HepG2 (cell line): ENCODE measurements at regions not wholly inside any gene's neighbourhood (a gene's known extent, or its start where the extent isn't known, plus 50 kb on each side); places are given as distances from the start of the nearest gene placed in this dataset.

Experiments used
- ATAC-seq: fragments of 200-7000 bp; cut with Tn5 transposase; 3 replicates; pipeline ENCODE4 v1.9.1; 2020; ENCODE audit warnings: mild to moderate bottlenecking, moderate library complexity
- BruUV-seq: library from RNA; stranded (reverse); fragments of 400-500 nt; replicated peaks from 2 replicates; lab custom pipeline; 2021; lab: Mats Ljungman, UMichigan
- CTCF ChIA-PET: fragments of 300-600 bp; formaldehyde crosslinking; extraction: SDS; loops from one replicate; lab custom pipeline; 2021; ENCODE audit warnings: low total read pairs, inconsistent platforms, low intra/inter-chr PET ratio; lab: Yijun Ruan, JAX
- POLR2A ChIA-PET: fragments of 350-600 bp; sonication (Branson Sonifier 250); formaldehyde crosslinking; loops from one replicate; lab custom pipeline; 2020; ENCODE audit warnings: antibody characterized with exemption, inconsistent platforms; lab: Yijun Ruan, JAX
- DNase-seq: peaks from one replicate; pipeline ENCODE4 v3.0.0-alpha.2; 2015; ENCODE audit warnings: low spot score
- FAIRE-seq: peaks from 3 replicates; lab custom pipeline; 2011; peaks lifted over from hg19 to GRCh38; lab: Jason Lieb, UNC
- H2AFZ ChIP-seq: one replicate; pipeline ENCODE4 v1.6.1; 2011; ENCODE audit warnings: low read length, inconsistent platforms
- H3K27ac ChIP-seq: fragments of 300-600 bp; 3 replicates; pipeline ENCODE4 v1.8.0; 2011; ENCODE audit warnings: mixed run types, mild to moderate bottlenecking, mixed read lengths, low read length, inconsistent platforms; ENCODE audit not compliant: insufficient read depth; ENCODE audit errors: extremely low read length
- H3K27me3 ChIP-seq, 2 experiments: fragments of 200-600 bp in 1 of 2; 2 replicates in 1 of 2; 3 replicates in 1 of 2; pipeline versions ENCODE4 v1.6.0 to v1.8.0; 2011; ENCODE audit warnings: low read length in 2 of 2, mild to moderate bottlenecking in 2 of 2, moderate library complexity in 2 of 2, inconsistent platforms in 1 of 2; ENCODE audit not compliant: insufficient read depth in 2 of 2, control insufficient read depth in 1 of 2
- H3K36me3 ChIP-seq, 2 experiments: fragments of 200-600 bp in 1 of 2; replicated peaks in 1 of 2; 2 replicates in 1 of 2; 3 replicates in 1 of 2; pipeline versions ENCODE4 v1.5.1 to v1.8.0; 2011; ENCODE audit warnings: low read length in 2 of 2, inconsistent platforms in 1 of 2; ENCODE audit not compliant: insufficient read depth in 2 of 2, control insufficient read depth in 1 of 2
- H3K4me1 ChIP-seq: 2 replicates; pipeline ENCODE4 v1.5.1; 2012; ENCODE audit warnings: low read length, inconsistent platforms; ENCODE audit not compliant: insufficient read depth
- H3K4me2 ChIP-seq: 2 replicates; pipeline ENCODE4 v1.6.0; 2011; ENCODE audit warnings: low read depth, low read length, inconsistent platforms
- H3K4me3 ChIP-seq, 3 experiments: fragments of 200-600 bp in 1 of 3; sonication (generic), shearing (Covaris generic) in 1 of 3; replicated peaks in 1 of 3; 2 replicates each; pipeline ENCODE4 v1.5.1; 2011 to 2016; ENCODE audit warnings: low read length in 3 of 3, inconsistent platforms in 2 of 3, low read depth in 2 of 3, mild to moderate bottlenecking in 2 of 3, control low read depth in 1 of 3, mixed read lengths in 1 of 3; ENCODE audit not compliant: insufficient read depth in 1 of 3
- H3K79me2 ChIP-seq: one replicate; pipeline ENCODE4 v1.6.1; 2011; ENCODE audit warnings: low read length, inconsistent platforms; ENCODE audit not compliant: insufficient read depth
- H3K9ac ChIP-seq: 2 replicates; pipeline ENCODE4 v1.6.0; 2011; ENCODE audit warnings: mild to moderate bottlenecking, low read depth, low read length, inconsistent platforms; ENCODE audit not compliant: insufficient read depth
- H3K9me3 ChIP-seq: 2 replicates; pipeline ENCODE4 v1.5.1; 2012; ENCODE audit warnings: mild to moderate bottlenecking, low read length
- H4K20me1 ChIP-seq: 2 replicates; pipeline ENCODE4 v1.6.0; 2011; ENCODE audit warnings: inconsistent platforms, mild to moderate bottlenecking, low read length, moderate library complexity; ENCODE audit not compliant: insufficient read depth
- ATF1 ChIP-seq: IDR thresholded peaks from 2 replicates; pipeline ENCODE4 v1.6.1; 2016; ENCODE audit warnings: mild to moderate bottlenecking, control low read depth
- BHLHE40 ChIP-seq: IDR thresholded peaks from 2 replicates; pipeline ENCODE4 v1.6.1; 2011; ENCODE audit warnings: low read length, improper control_type of control experiment
- FOXM1 ChIP-seq: sonication (generic); formaldehyde crosslinking; IDR thresholded peaks from 2 replicates; pipeline ENCODE4 v1.5.0; 2020; ENCODE audit warnings: missing genetic modification reagents
- GLMP ChIP-seq: sonication (generic); formaldehyde crosslinking; IDR thresholded peaks from 2 replicates; pipeline ENCODE4 v1.9.0; 2021; ENCODE audit warnings: missing genetic modification reagents, mild to moderate bottlenecking, borderline replicate concordance
- PRDM15 ChIP-seq: sonication (generic); formaldehyde crosslinking; IDR thresholded peaks from 2 replicates; pipeline ENCODE4 v1.4.0; 2020; ENCODE audit warnings: missing genetic modification reagents
- TSC22D2 ChIP-seq: sonication (generic); formaldehyde crosslinking; IDR thresholded peaks from 2 replicates; pipeline ENCODE4 v1.5.1; 2020; ENCODE audit warnings: missing genetic modification reagents, mild to moderate bottlenecking, borderline replicate concordance
- ZBTB38 ChIP-seq: sonication (generic); formaldehyde crosslinking; IDR thresholded peaks from 2 replicates; pipeline ENCODE4 v1.5.1; 2020; ENCODE audit warnings: mild to moderate bottlenecking, missing genetic modification reagents
- ZNF292 ChIP-seq: sonication (generic); formaldehyde crosslinking; IDR thresholded peaks from 2 replicates; pipeline ENCODE4 v1.8.1; 2022; ENCODE audit warnings: mild to moderate bottlenecking, low read depth, missing genetic modification reagents, borderline replicate concordance
- ZNF343 ChIP-seq: sonication (generic); formaldehyde crosslinking; IDR thresholded peaks from 2 replicates; pipeline ENCODE4 v1.4.0; 2020; ENCODE audit warnings: mild to moderate bottlenecking, missing genetic modification reagents
- ZNF572 ChIP-seq: sonication (generic); formaldehyde crosslinking; IDR thresholded peaks from 2 replicates; pipeline ENCODE4 v1.5.1; 2020; ENCODE audit warnings: mild to moderate bottlenecking, missing genetic modification reagents
- ZNF713 ChIP-seq: sonication (generic); formaldehyde crosslinking; IDR thresholded peaks from 2 replicates; pipeline ENCODE4 v1.4.0; 2020; ENCODE audit warnings: mild to moderate bottlenecking, missing genetic modification reagents
- ZSCAN21 ChIP-seq: sonication (generic); formaldehyde crosslinking; IDR thresholded peaks from 2 replicates; pipeline ENCODE4 v1.8.0; 2022; ENCODE audit warnings: mild to moderate bottlenecking, missing genetic modification reagents, moderate library complexity, borderline replicate concordance
- WGBS: methylation state at CpG from one replicate; pipeline ENCODE4 v1.1.6; 2017; ENCODE audit warnings: low lambda C conversion rate; 5-methylcytosine and 5-hydroxymethylcytosine counted together
- in situ Hi-C: cut with HindIII; loops from 2 replicates; pipeline ENCODE4 v1.10.0; 2017; ENCODE audit warnings: low pct_unique_long_range_greater_than_20kb; ENCODE audit not compliant: extremely low pct_ligation_motif_present
- intact Hi-C: fragments of 100-400 bp; cut with micrococcal nuclease; formaldehyde crosslinking; loops from one replicate; pipeline ENCODE4 v1.10.0; 2022; ENCODE audit not compliant: unreplicated experiment

GRCh38 chr2:144747571-144747970, 227.7 kb upstream of the ZEB2 start:
- Histone ChIP-seq H3K4me3 (no peak overlapping the region), H4K20me1 (no peaks in the 10 kb centered on the region), H3K27ac (no peak overlapping the region), H3K4me2 (no peak overlapping the region), H3K79me2 (no peaks in the 10 kb centered on the region), H3K36me3 (no peaks in the 10 kb centered on the region), H3K4me1 (no peaks in the 10 kb centered on the region)
- in situ Hi-C loops (no loop called here), intact Hi-C loops (no loop called here)
- POLR2A ChIA-PET: no interaction called here
- ATAC-seq (no peak), DNase-seq (no peak)
- WGBS: 40% methylated on average over 14 of the region's 14 CpGs
- TF ChIP-seq ZSCAN21 (CRISPR knock-in tag) (no peak), BHLHE40 (no peak), GLMP (CRISPR knock-in tag) (no peak), ZNF713 (no peak), ZNF343 (CRISPR knock-in tag) (no peak), PRDM15 (CRISPR knock-in tag) (no peak), ZNF292 (no peak), TSC22D2 (CRISPR knock-in tag) (no peak), ZBTB38 (CRISPR knock-in tag) (no peak), ATF1 (CRISPR knock-in tag) (no peak), ZNF572 (no peak), FOXM1 (no peak)
- TF ChIP-seq, all 625 proteins: peak for 0
- no peak overlapping the region for H2AFZ ChIP-seq
- no peak for FAIRE-seq
- CTCF ChIA-PET: no interaction called here
- no TSS peak for BruUV-seq
- no peak overlapping the region for H3K9ac ChIP-seq
- no peaks in the 10 kb centered on the region for H3K27me3 ChIP-seq
- peaks cover 56% of the 10 kb centered on the region for H3K9me3 ChIP-seq
